ENCODE measurements at regions not wholly inside any gene's neighbourhood (a gene's known extent, or its start where the extent isn't known, plus 50 kb on each side); places are given as distances from the start of the nearest gene placed in this dataset.

- no peak overlapping the region for H2BK15ac ChIP-seq (ENCODE audit: low read depth, low read length)
- H3K23ac ChIP-seq (ENCODE audit: low read depth, low read length) = no peak overlapping the region
- no peaks in the 10 kb centered on the region for H3K79me1 ChIP-seq (ENCODE audit: low read depth in 1 of 2, low read length in 2 of 2)
- no peak for DNase-seq
- intact Hi-C loops (cut with micrococcal nuclease) = no loop called here
- ChIA-PET POLR2A (ENCODE audit: unreplicated experiment) (no interaction called here), CTCF (no interaction called here)
- H3K4me3 ChIP-seq (ENCODE audit: insufficient read depth, low read depth, low read length) = no peak overlapping the region
- H3K14ac ChIP-seq (replicated peaks; ENCODE audit: low read depth, low read length) = no peak overlapping the region
- H3K36me3 ChIP-seq (ENCODE audit: control insufficient read depth, insufficient read depth, low read length) = no peaks in the 10 kb centered on the region
- H2BK120ac ChIP-seq (ENCODE audit: low read depth, low read length) = no peak overlapping the region
- H2BK20ac ChIP-seq (ENCODE audit: low read depth, low read length) = no peak overlapping the region
- ATAC-seq (ENCODE audit: low read depth) = no peak
- no peak overlapping the region for H2AK9ac ChIP-seq (replicated peaks; ENCODE audit: low read depth, low read length, poor library complexity)
- no peak overlapping the region for H2AFZ ChIP-seq (replicated peaks; ENCODE audit: low read length, poor library complexity)
- H3K9me1 ChIP-seq (ENCODE audit: insufficient read depth, low read length) = no peaks in the 10 kb centered on the region
- H3K9ac ChIP-seq (ENCODE audit: low read depth, low read length) = no peak overlapping the region
- H2AK5ac ChIP-seq (ENCODE audit: low read depth, low read length) = no peak overlapping the region
- no peak overlapping the region for H2BK5ac ChIP-seq (ENCODE audit: low read depth, low read length, poor library complexity, severe bottlenecking)
- H4K20me1 ChIP-seq (ENCODE audit: insufficient read depth, low read length) = no peaks in the 10 kb centered on the region
- no peaks in the 10 kb centered on the region for H3K9me3 ChIP-seq (ENCODE audit: control insufficient read depth, insufficient read depth, low read length)
- peaks cover 2% of the 10 kb centered on the region for H3K27me3 ChIP-seq (ENCODE audit: control insufficient read depth, insufficient read depth, low read length)
- no peak overlapping the region for H3K27ac ChIP-seq (ENCODE audit: insufficient read depth, low read length)
- no TSS peak for BruUV-seq (replicated peaks)
- H3K4ac ChIP-seq (ENCODE audit: low read depth, low read length) = no peak overlapping the region
- no peak overlapping the region for H3K18ac ChIP-seq (ENCODE audit: low read depth, low read length)
- no CpG with 5 or more reads among the region's 1 CpG for WGBS, 2 experiments (ENCODE audit: extremely low coverage in 2 of 2, insufficient read length in 1 of 2)
- H4K5ac ChIP-seq (ENCODE audit: low read depth, low read length) = no peak overlapping the region
- no peak overlapping the region for H3K56ac ChIP-seq (ENCODE audit: extremely low read depth, insufficient read depth, low read length)
- TF ChIP-seq FOS (IDR thresholded peaks at IDR 0.05; ENCODE audit: low read depth, low read length) (no peak), MXI1 (IDR thresholded peaks at IDR 0.05; ENCODE audit: borderline replicate concordance, low read depth, low read length) (no peak), MAFK (IDR thresholded peaks at IDR 0.05; ENCODE audit: low read depth, low read length) (no peak), POLR2A (IDR thresholded peaks at IDR 0.05; ENCODE audit: low read depth, low read length) (no peak), RAD21 (IDR thresholded peaks at IDR 0.05; ENCODE audit: low read length) (no peak), NFE2L2 (IDR thresholded peaks at IDR 0.05; ENCODE audit: low read depth, low read length) (no peak), RFX5 (IDR thresholded peaks at IDR 0.05; ENCODE audit: low read depth, low read length) (no peak), SMC3 (IDR thresholded peaks at IDR 0.05; ENCODE audit: low read depth, low read length) (no peak), CEBPB (IDR thresholded peaks at IDR 0.05; ENCODE audit: low read depth, low read length) (no peak), USF2 (IDR thresholded peaks at IDR 0.05; ENCODE audit: low read depth, low read length) (no peak), CHD1 (IDR thresholded peaks at IDR 0.05; ENCODE audit: low read depth, low read length) (no peak)
- TF ChIP-seq, protein P1, sequence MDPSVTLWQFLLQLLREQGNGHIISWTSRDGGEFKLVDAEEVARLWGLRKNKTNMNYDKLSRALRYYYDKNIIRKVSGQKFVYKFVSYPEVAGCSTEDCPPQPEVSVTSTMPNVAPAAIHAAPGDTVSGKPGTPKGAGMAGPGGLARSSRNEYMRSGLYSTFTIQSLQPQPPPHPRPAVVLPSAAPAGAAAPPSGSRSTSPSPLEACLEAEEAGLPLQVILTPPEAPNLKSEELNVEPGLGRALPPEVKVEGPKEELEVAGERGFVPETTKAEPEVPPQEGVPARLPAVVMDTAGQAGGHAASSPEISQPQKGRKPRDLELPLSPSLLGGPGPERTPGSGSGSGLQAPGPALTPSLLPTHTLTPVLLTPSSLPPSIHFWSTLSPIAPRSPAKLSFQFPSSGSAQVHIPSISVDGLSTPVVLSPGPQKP (IDR thresholded peaks at IDR 0.05; ENCODE audit: borderline replicate concordance, low read depth, low read length) = no peak
- TF ChIP-seq, protein P2, sequence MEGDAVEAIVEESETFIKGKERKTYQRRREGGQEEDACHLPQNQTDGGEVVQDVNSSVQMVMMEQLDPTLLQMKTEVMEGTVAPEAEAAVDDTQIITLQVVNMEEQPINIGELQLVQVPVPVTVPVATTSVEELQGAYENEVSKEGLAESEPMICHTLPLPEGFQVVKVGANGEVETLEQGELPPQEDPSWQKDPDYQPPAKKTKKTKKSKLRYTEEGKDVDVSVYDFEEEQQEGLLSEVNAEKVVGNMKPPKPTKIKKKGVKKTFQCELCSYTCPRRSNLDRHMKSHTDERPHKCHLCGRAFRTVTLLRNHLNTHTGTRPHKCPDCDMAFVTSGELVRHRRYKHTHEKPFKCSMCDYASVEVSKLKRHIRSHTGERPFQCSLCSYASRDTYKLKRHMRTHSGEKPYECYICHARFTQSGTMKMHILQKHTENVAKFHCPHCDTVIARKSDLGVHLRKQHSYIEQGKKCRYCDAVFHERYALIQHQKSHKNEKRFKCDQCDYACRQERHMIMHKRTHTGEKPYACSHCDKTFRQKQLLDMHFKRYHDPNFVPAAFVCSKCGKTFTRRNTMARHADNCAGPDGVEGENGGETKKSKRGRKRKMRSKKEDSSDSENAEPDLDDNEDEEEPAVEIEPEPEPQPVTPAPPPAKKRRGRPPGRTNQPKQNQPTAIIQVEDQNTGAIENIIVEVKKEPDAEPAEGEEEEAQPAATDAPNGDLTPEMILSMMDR (conservative IDR thresholded peaks at IDR 0.05; ENCODE audit: low read depth, low read length) = no peak
- no peak overlapping the region for H4K91ac ChIP-seq (ENCODE audit: insufficient read depth, low read depth, low read length)
- no peak overlapping the region for H3K4me2 ChIP-seq (ENCODE audit: low read depth, low read length)
- H3K4me1 ChIP-seq (ENCODE audit: control insufficient read depth, insufficient read depth, low read length) = no peaks in the 10 kb centered on the region; the same call in 1 of the 2 replicates
- dilution Hi-C loops (cut with HindIII; ENCODE audit: low sequenced_read_pairs, unreplicated experiment) = no loop called here
- H4K8ac ChIP-seq (ENCODE audit: low read depth in 2 of 2, low read length in 2 of 2) = no peak overlapping the region
- in situ Hi-C loops (cut with MboI; ENCODE audit: low sequenced_read_pairs) = no loop called here
Measured at GRCh38 chr4:38289553-38289952, 329.4 kb downstream of the PTTG2 start.

Data from IMR-90 (cell line).